ENCODE measurements at regions not wholly inside any gene's neighbourhood (a gene's known extent, or its start where the extent isn't known, plus 50 kb on each side); places are given as distances from the start of the nearest gene placed in this dataset.
"Not testable (repeated sequence)": the region's sequence is repeated elsewhere in the genome, so short reads cannot be mapped to it uniquely, and the experiment has no call there.

GRCh38 chr9:72471096-72471495, 50.3 kb upstream of the TMC1 start:
- DNase-seq: no peak

- no peak for DNase-seq
Observed at GRCh38 chr9:72467766-72468738, 53.4 kb upstream of the TMC1 start.

- DNase-seq: no peak
Observed at GRCh38 chr9:72465593-72465984, 55.8 kb upstream of the TMC1 start.

GRCh38 chr9:72464857-72465592, 56.4 kb upstream of the TMC1 start:
- no peak for DNase-seq

GRCh38 chr9:72462340-72462739, 59.1 kb upstream of the TMC1 start:
- DNase-seq: no peak

GRCh38 chr9:72460342-72461312, 60.8 kb upstream of the TMC1 start:
- no peak for DNase-seq

GRCh38 chr9:72459308-72459707, 62.1 kb upstream of the TMC1 start:
- no peak for DNase-seq

GRCh38 chr9:72458153-72458552, 63.3 kb upstream of the TMC1 start:
- DNase-seq: no peak

- DNase-seq: no peak
Observed at GRCh38 chr9:72457366-72457765, 64.0 kb upstream of the TMC1 start.

GRCh38 chr9:72454871-72455491, 66.4 kb upstream of the TMC1 start:
- DNase-seq: no peak

GRCh38 chr9:72453797-72454196, 67.6 kb upstream of the TMC1 start:
- DNase-seq: no peak

- DNase-seq: not testable (repeated sequence)
Observed at GRCh38 chr9:72446241-72446640, 75.2 kb upstream of the TMC1 start.

- no peak for DNase-seq
Observed at GRCh38 chr9:72445306-72445995, 76.0 kb upstream of the TMC1 start.

- no peak for DNase-seq
Observed at GRCh38 chr9:72444435-72444834, 77.0 kb upstream of the TMC1 start.

GRCh38 chr9:72443855-72444254, 77.6 kb upstream of the TMC1 start:
- DNase-seq: peak; percentile 60

- no peak for DNase-seq
Observed at GRCh38 chr9:72441848-72442607, 77.0 kb upstream of the ZFAND5 start.

- no peak for DNase-seq
Observed at GRCh38 chr9:72440992-72441847, 76.2 kb upstream of the ZFAND5 start.

- DNase-seq: no peak
Observed at GRCh38 chr9:72440378-72440777, 75.4 kb upstream of the ZFAND5 start.

- not testable (repeated sequence) for DNase-seq
Observed at GRCh38 chr9:72433616-72434267, 68.7 kb upstream of the ZFAND5 start.

Data from CD4-positive, alpha-beta T cell treated with Interleukin-4 for 4 hours (primary cell).